Nephron (organoid): ENCODE measurements at regions not wholly inside any gene's neighbourhood (a gene's known extent, or its start where the extent isn't known, plus 50 kb on each side); places are given as distances from the start of the nearest gene placed in this dataset.

ENCODE experiments used
- H3K27ac Mint-ChIP-seq, 3 experiments: 2 replicates each; pipeline ENCODE4 v1.8.0; 2020; ENCODE audit warnings: mixed read lengths in 3 of 3, mild to moderate bottlenecking in 2 of 3, moderate library complexity in 1 of 3
- H3K27me3 Mint-ChIP-seq: 2 replicates; pipeline ENCODE4 v1.8.0; 2021; ENCODE audit warnings: low read depth, mild to moderate bottlenecking, moderate library complexity, mixed read lengths
- H3K36me3 Mint-ChIP-seq: 2 replicates; pipeline ENCODE4 v1.8.0; 2020; ENCODE audit warnings: low read depth, mixed read lengths
- H3K4me1 Mint-ChIP-seq: 2 replicates; pipeline ENCODE4 v1.8.0; 2020; ENCODE audit warnings: mixed read lengths
- H3K4me3 Mint-ChIP-seq, 3 experiments: 2 replicates each; pipeline ENCODE4 v1.8.0; 2020; ENCODE audit warnings: mild to moderate bottlenecking in 3 of 3, mixed read lengths in 3 of 3, moderate library complexity in 2 of 3
- H3K9me3 Mint-ChIP-seq: 2 replicates; pipeline ENCODE4 v1.8.0; 2020; ENCODE audit warnings: mixed read lengths
- CTCF ChIP-seq, 3 experiments: fragments of 200-600 bp; sonication (generic); IDR thresholded peaks; one replicate each; pipeline ENCODE4 v1.5.0; 2021; ENCODE audit warnings: antibody characterized with exemption in 3 of 3; ENCODE audit not compliant: unreplicated experiment in 3 of 3

GRCh38 chr20:8974009-8974708 is 94.7 kb upstream of the PLCB4 start:
- H3K4me3 Mint-ChIP-seq, result no peak overlapping the region
- no peaks in the 10 kb centered on the region for H3K9me3 Mint-ChIP-seq
- no peaks in the 10 kb centered on the region for H3K36me3 Mint-ChIP-seq
- no peak overlapping the region for H3K27ac Mint-ChIP-seq
- peaks cover 9% of the 10 kb centered on the region for H3K27me3 Mint-ChIP-seq
- H3K4me1 Mint-ChIP-seq, result no peaks in the 10 kb centered on the region
- no peak for TF ChIP-seq CTCF (IDR thresholded peaks at IDR 0.05; ENCODE audit: unreplicated experiment in 3 of 3)

GRCh38 chr20:8981482-8981881 is 87.4 kb upstream of the PLCB4 start:
- Mint-ChIP-seq H3K27ac (no peak overlapping the region), H3K27me3 (no peaks in the 10 kb centered on the region), H3K4me1 (no peaks in the 10 kb centered on the region), H3K36me3 (no peaks in the 10 kb centered on the region), H3K9me3 (no peaks in the 10 kb centered on the region), H3K4me3 (no peak overlapping the region)
- no peak for TF ChIP-seq CTCF (IDR thresholded peaks at IDR 0.05; ENCODE audit: unreplicated experiment in 3 of 3)

GRCh38 chr20:8983478-8984345 is 85.2 kb upstream of the PLCB4 start:
- H3K27me3 Mint-ChIP-seq, result no peaks in the 10 kb centered on the region
- TF ChIP-seq CTCF (IDR thresholded peaks at IDR 0.05; ENCODE audit: unreplicated experiment in 3 of 3), result no peak
- H3K9me3 Mint-ChIP-seq, result no peaks in the 10 kb centered on the region
- no peaks in the 10 kb centered on the region for H3K36me3 Mint-ChIP-seq
- peak overlapping the region in 1 of 3 experiments; percentile 33 for H3K27ac Mint-ChIP-seq
- H3K4me1 Mint-ChIP-seq, result no peaks in the 10 kb centered on the region
- H3K4me3 Mint-ChIP-seq, result no peak overlapping the region

- Mint-ChIP-seq H3K27ac (no peak overlapping the region), H3K36me3 (no peaks in the 10 kb centered on the region), H3K27me3 (peaks cover 3% of the 10 kb centered on the region), H3K9me3 (no peaks in the 10 kb centered on the region), H3K4me1 (no peaks in the 10 kb centered on the region), H3K4me3 (no peak overlapping the region)
- no peak for TF ChIP-seq CTCF (IDR thresholded peaks at IDR 0.05; ENCODE audit: unreplicated experiment in 3 of 3)
Observed at GRCh38 chr20:8986631-8987030, 82.3 kb upstream of the PLCB4 start.

GRCh38 chr20:8990770-8991169 is 78.1 kb upstream of the PLCB4 start:
- no peaks in the 10 kb centered on the region for H3K4me1 Mint-ChIP-seq

More at GRCh38 chr20:8990770-8991169, 78.1 kb upstream of the PLCB4 start:
- no peaks in the 10 kb centered on the region for H3K9me3 Mint-ChIP-seq
- peaks cover 6% of the 10 kb centered on the region for H3K27me3 Mint-ChIP-seq
- H3K4me3 Mint-ChIP-seq, result no peak overlapping the region
- H3K36me3 Mint-ChIP-seq, result no peaks in the 10 kb centered on the region
- H3K27ac Mint-ChIP-seq, result no peak overlapping the region
- no peak for TF ChIP-seq CTCF (IDR thresholded peaks at IDR 0.05; ENCODE audit: unreplicated experiment in 3 of 3)
